A673 (cell line): ENCODE measurements at regions not wholly inside any gene's neighbourhood (a gene's known extent, or its start where the extent isn't known, plus 50 kb on each side); places are given as distances from the start of the nearest gene placed in this dataset.

ENCODE experiments used
- CTCF ChIP-seq: fragments of 300-800, 200-600 bp; sonication (generic); conservative IDR thresholded peaks from 2 replicates; pipeline ENCODE4 v1.5.1; 2017; ENCODE audit warnings: low read depth, mild to moderate bottlenecking, antibody characterized with exemption, low read length, moderate library complexity, mixed read lengths
- EZH2 ChIP-seq: fragments of 200-600 bp; sonication (generic); IDR thresholded peaks from 2 replicates; pipeline ENCODE4 v1.6.1; 2017; ENCODE audit warnings: borderline replicate concordance, low read depth, mild to moderate bottlenecking, mixed read lengths, antibody characterized with exemption, low read length; ENCODE audit not compliant: poor library complexity, severe bottlenecking

GRCh38 chr19:34828156-34828555, 55.1 kb upstream of the ZNF599 start:
- TF ChIP-seq CTCF, result no peak
- TF ChIP-seq EZH2, result no peak
